H9 (cell line): ENCODE measurements at regions not wholly inside any gene's neighbourhood (a gene's known extent, or its start where the extent isn't known, plus 50 kb on each side); places are given as distances from the start of the nearest gene placed in this dataset.

Experiments used
- DNase-seq: peaks from one replicate; pipeline ENCODE4 v3.0.0-alpha.2; 2017
- H2AFZ ChIP-seq: one replicate; pipeline ENCODE4 v1.6.1; 2013; ENCODE audit warnings: mild to moderate bottlenecking, low read length, control low read depth, moderate library complexity
- H2AK5ac ChIP-seq: 2 replicates; pipeline ENCODE4 v1.6.1; 2013; ENCODE audit warnings: low read length, control low read depth, mixed read lengths; ENCODE audit not compliant: insufficient read length
- H2BK120ac ChIP-seq: one replicate; pipeline ENCODE4 v1.6.1; 2013; ENCODE audit warnings: low read depth, mild to moderate bottlenecking, low read length, control low read depth, inconsistent platforms; ENCODE audit not compliant: poor library complexity, severe bottlenecking
- H2BK12ac ChIP-seq: 2 replicates; pipeline ENCODE4 v1.6.1; 2013; ENCODE audit warnings: low read length, control low read depth, mixed read lengths, low read depth; ENCODE audit not compliant: insufficient read length
- H2BK15ac ChIP-seq: 2 replicates; pipeline ENCODE4 v1.6.1; 2013; ENCODE audit warnings: low read depth, low read length, control low read depth
- H2BK20ac ChIP-seq: one replicate; pipeline ENCODE4 v1.6.1; 2013; ENCODE audit warnings: low read depth, mild to moderate bottlenecking, low read length, control low read depth, inconsistent platforms; ENCODE audit not compliant: poor library complexity, severe bottlenecking
- H2BK5ac ChIP-seq: 2 replicates; pipeline ENCODE4 v1.6.1; 2013; ENCODE audit warnings: low read length, control low read depth, mixed read lengths; ENCODE audit not compliant: insufficient read length
- H3K14ac ChIP-seq: 2 replicates; pipeline ENCODE4 v1.6.1; 2013; ENCODE audit warnings: low read length, control low read depth; ENCODE audit not compliant: insufficient read depth
- H3K18ac ChIP-seq: 2 replicates; pipeline ENCODE4 v1.6.1; 2013; ENCODE audit warnings: low read depth, mild to moderate bottlenecking, mixed read lengths, low read length, control low read depth; ENCODE audit not compliant: insufficient read length
- H3K23ac ChIP-seq: 2 replicates; pipeline ENCODE4 v1.6.1; 2013; ENCODE audit warnings: low read length, control low read depth, mixed read lengths, low read depth; ENCODE audit not compliant: insufficient read length
- H3K23me2 ChIP-seq: 2 replicates; pipeline ENCODE4 v1.6.1; 2013; ENCODE audit warnings: low read depth, mild to moderate bottlenecking, mixed read lengths, low read length, control low read depth; ENCODE audit not compliant: insufficient read length, poor library complexity, severe bottlenecking
- H3K27ac ChIP-seq: 2 replicates; pipeline ENCODE4 v1.5.1; 2013; ENCODE audit warnings: low read length, control low read depth, mixed read lengths, low read depth; ENCODE audit not compliant: insufficient read length
- H3K27me3 ChIP-seq: 2 replicates; pipeline ENCODE4 v1.6.1; 2013; ENCODE audit warnings: low read length, control low read depth, inconsistent platforms; ENCODE audit not compliant: insufficient read depth
- H3K4ac ChIP-seq: 2 replicates; pipeline ENCODE4 v1.6.1; 2013; ENCODE audit warnings: low read depth, mild to moderate bottlenecking, control low read depth, inconsistent platforms, low read length, moderate library complexity
- H3K4me1 ChIP-seq: 2 replicates; pipeline ENCODE4 v1.6.1; 2013; ENCODE audit warnings: low read length, control low read depth, inconsistent platforms; ENCODE audit not compliant: insufficient read depth
- H3K4me2 ChIP-seq: 2 replicates; pipeline ENCODE4 v1.6.1; 2013; ENCODE audit warnings: low read length, control low read depth, mixed read lengths; ENCODE audit not compliant: insufficient read length, insufficient read depth
- H3K56ac ChIP-seq: 2 replicates; pipeline ENCODE4 v1.6.1; 2013; ENCODE audit warnings: low read depth, mild to moderate bottlenecking, mixed read lengths, low read length, control low read depth; ENCODE audit not compliant: insufficient read length
- H3K79me1 ChIP-seq: 2 replicates; pipeline ENCODE4 v1.6.1; 2013; ENCODE audit warnings: low read depth, mild to moderate bottlenecking, moderate library complexity, low read length, control low read depth, inconsistent platforms; ENCODE audit not compliant: insufficient read depth, poor library complexity, severe bottlenecking
- H3K79me2 ChIP-seq: 2 replicates; pipeline ENCODE4 v1.6.1; 2013; ENCODE audit warnings: low read length, control low read depth, inconsistent platforms; ENCODE audit not compliant: insufficient read depth
- H3K9ac ChIP-seq: 2 replicates; pipeline ENCODE4 v1.6.1; 2013; ENCODE audit warnings: low read length, control low read depth, mixed read lengths; ENCODE audit not compliant: insufficient read length; ENCODE audit errors: extremely low read depth
- H3K9me3 ChIP-seq: one replicate; pipeline ENCODE4 v1.6.1; 2013; ENCODE audit warnings: low read depth, low read length, inconsistent platforms; ENCODE audit not compliant: control insufficient read depth
- H3T11ph ChIP-seq: one replicate; pipeline ENCODE4 v1.6.1; 2013; ENCODE audit warnings: mild to moderate bottlenecking, low read length, control low read depth, inconsistent platforms
- H4K20me1 ChIP-seq: one replicate; pipeline ENCODE4 v1.6.1; 2013; ENCODE audit not compliant: control insufficient read depth, insufficient read length, insufficient read depth
- H4K5ac ChIP-seq: 2 replicates; pipeline ENCODE4 v1.6.1; 2013; ENCODE audit warnings: low read depth, mild to moderate bottlenecking, mixed read lengths, low read length, control low read depth; ENCODE audit not compliant: insufficient read length
- H4K8ac ChIP-seq: replicated peaks from 2 replicates; pipeline ENCODE4 v1.6.1; 2013; ENCODE audit warnings: low read length, control low read depth, mixed read lengths, low read depth; ENCODE audit not compliant: insufficient read length
- H4K91ac ChIP-seq: 2 replicates; pipeline ENCODE4 v1.6.1; 2013; ENCODE audit warnings: low read depth, mild to moderate bottlenecking, moderate library complexity, mixed read lengths, low read length, control low read depth; ENCODE audit not compliant: insufficient read length
- H3K27ac Mint-ChIP-seq, 3 experiments: 2 replicates in 2 of 3; 3 replicates in 1 of 3; pipeline ENCODE4 v1.8.0; 2020 to 2021; ENCODE audit warnings: mixed read lengths in 3 of 3, mild to moderate bottlenecking in 1 of 3, moderate library complexity in 1 of 3
- H3K27me3 Mint-ChIP-seq: 2 replicates; pipeline ENCODE4 v1.8.0; 2021; ENCODE audit warnings: low read depth, mild to moderate bottlenecking, moderate library complexity, mixed read lengths
- H3K36me3 Mint-ChIP-seq, 3 experiments: 2 replicates in 2 of 3; 3 replicates in 1 of 3; pipeline ENCODE4 v1.8.0; 2020 to 2021; ENCODE audit warnings: low read depth in 3 of 3, mixed read lengths in 3 of 3; ENCODE audit not compliant: insufficient read depth in 1 of 3
- H3K4me1 Mint-ChIP-seq, 2 experiments: 2 replicates each; pipeline ENCODE4 v1.8.0; 2020; ENCODE audit warnings: mixed read lengths in 2 of 2
- H3K4me3 Mint-ChIP-seq, 2 experiments: 2 replicates in 1 of 2; 3 replicates in 1 of 2; pipeline ENCODE4 v1.8.0; 2020 to 2021; ENCODE audit warnings: mild to moderate bottlenecking in 2 of 2, mixed read lengths in 2 of 2, moderate library complexity in 1 of 2
- H3K9me3 Mint-ChIP-seq, 2 experiments: 2 replicates in 1 of 2; 3 replicates in 1 of 2; pipeline ENCODE4 v1.8.0; 2020; ENCODE audit warnings: mild to moderate bottlenecking in 2 of 2, mixed read lengths in 2 of 2, moderate library complexity in 1 of 2
- WGBS: extraction: QIAGEN DNeasy Blood & Tissue Kit; methylation state at CpG from one replicate; pipeline ENCODE4 v1.1.7; 2013; ENCODE audit warnings: missing lambda C conversion rate, low lambda C conversion rate, mixed read lengths; ENCODE audit not compliant: insufficient read length; ENCODE audit errors: extremely low coverage; 5-methylcytosine and 5-hydroxymethylcytosine counted together
- TF ChIP-seq, protein P1 (sequence below): fragments of 200-600 bp; sonication (generic); conservative IDR thresholded peaks from 3 replicates; pipeline ENCODE4 v1.8.0; 2021; ENCODE audit warnings: antibody characterized with exemption, mild to moderate bottlenecking

GRCh38 chr3:153944084-153944483, 177.1 kb upstream of the ARHGEF26 start:
- H2BK12ac ChIP-seq = no peak overlapping the region
- Mint-ChIP-seq H3K27me3 (no peaks in the 10 kb centered on the region), H3K4me3 (no peak overlapping the region), H3K27ac (no peak overlapping the region), H3K4me1 (no peaks in the 10 kb centered on the region), H3K36me3 (no peaks in the 10 kb centered on the region), H3K9me3 (no peaks in the 10 kb centered on the region; a peak in 1 of 5 replicates)
- no peak overlapping the region for H2AFZ ChIP-seq
- no peak overlapping the region for H2AK5ac ChIP-seq
- H4K5ac ChIP-seq = no peak overlapping the region
- no peaks in the 10 kb centered on the region for H3K9me3 ChIP-seq
- no peak overlapping the region for H4K91ac ChIP-seq
- H3K14ac ChIP-seq = no peak overlapping the region
- TF ChIP-seq, protein P1, sequence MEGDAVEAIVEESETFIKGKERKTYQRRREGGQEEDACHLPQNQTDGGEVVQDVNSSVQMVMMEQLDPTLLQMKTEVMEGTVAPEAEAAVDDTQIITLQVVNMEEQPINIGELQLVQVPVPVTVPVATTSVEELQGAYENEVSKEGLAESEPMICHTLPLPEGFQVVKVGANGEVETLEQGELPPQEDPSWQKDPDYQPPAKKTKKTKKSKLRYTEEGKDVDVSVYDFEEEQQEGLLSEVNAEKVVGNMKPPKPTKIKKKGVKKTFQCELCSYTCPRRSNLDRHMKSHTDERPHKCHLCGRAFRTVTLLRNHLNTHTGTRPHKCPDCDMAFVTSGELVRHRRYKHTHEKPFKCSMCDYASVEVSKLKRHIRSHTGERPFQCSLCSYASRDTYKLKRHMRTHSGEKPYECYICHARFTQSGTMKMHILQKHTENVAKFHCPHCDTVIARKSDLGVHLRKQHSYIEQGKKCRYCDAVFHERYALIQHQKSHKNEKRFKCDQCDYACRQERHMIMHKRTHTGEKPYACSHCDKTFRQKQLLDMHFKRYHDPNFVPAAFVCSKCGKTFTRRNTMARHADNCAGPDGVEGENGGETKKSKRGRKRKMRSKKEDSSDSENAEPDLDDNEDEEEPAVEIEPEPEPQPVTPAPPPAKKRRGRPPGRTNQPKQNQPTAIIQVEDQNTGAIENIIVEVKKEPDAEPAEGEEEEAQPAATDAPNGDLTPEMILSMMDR = no peak
- H3K23ac ChIP-seq = no peak overlapping the region
- no peaks in the 10 kb centered on the region for H4K20me1 ChIP-seq
- no peaks in the 10 kb centered on the region for H3K79me2 ChIP-seq
- no peaks in the 10 kb centered on the region for H3K4me1 ChIP-seq
- H3K56ac ChIP-seq = no peak overlapping the region
- no peak overlapping the region for H3K27ac ChIP-seq
- H2BK5ac ChIP-seq = no peak overlapping the region
- H2BK120ac ChIP-seq = no peak overlapping the region
- DNase-seq = no peak
- H3K23me2 ChIP-seq = no peaks in the 10 kb centered on the region
- H4K8ac ChIP-seq = no peak overlapping the region
- H3K4ac ChIP-seq = no peak overlapping the region
- no peak overlapping the region for H3K18ac ChIP-seq
- no peak overlapping the region for H2BK15ac ChIP-seq
- H2BK20ac ChIP-seq = no peak overlapping the region
- H3T11ph ChIP-seq = no peak overlapping the region
- no peaks in the 10 kb centered on the region for H3K27me3 ChIP-seq
- H3K9ac ChIP-seq = no peak overlapping the region
- WGBS = no CpG with 5 or more reads among the region's 2 CpGs
- no peaks in the 10 kb centered on the region for H3K79me1 ChIP-seq
- no peak overlapping the region for H3K4me2 ChIP-seq
